ENCODE measurements at regions not wholly inside any gene's neighbourhood (a gene's known extent, or its start where the extent isn't known, plus 50 kb on each side); places are given as distances from the start of the nearest gene placed in this dataset.

GRCh38 chrX:66915893-66916292 lies 277.0 kb upstream of the EDA2R start:
- TF ChIP-seq POLR2A (IDR thresholded peaks at IDR 0.05; ENCODE audit: low read depth, low read length) = no peak
- TF ChIP-seq, protein P1, sequence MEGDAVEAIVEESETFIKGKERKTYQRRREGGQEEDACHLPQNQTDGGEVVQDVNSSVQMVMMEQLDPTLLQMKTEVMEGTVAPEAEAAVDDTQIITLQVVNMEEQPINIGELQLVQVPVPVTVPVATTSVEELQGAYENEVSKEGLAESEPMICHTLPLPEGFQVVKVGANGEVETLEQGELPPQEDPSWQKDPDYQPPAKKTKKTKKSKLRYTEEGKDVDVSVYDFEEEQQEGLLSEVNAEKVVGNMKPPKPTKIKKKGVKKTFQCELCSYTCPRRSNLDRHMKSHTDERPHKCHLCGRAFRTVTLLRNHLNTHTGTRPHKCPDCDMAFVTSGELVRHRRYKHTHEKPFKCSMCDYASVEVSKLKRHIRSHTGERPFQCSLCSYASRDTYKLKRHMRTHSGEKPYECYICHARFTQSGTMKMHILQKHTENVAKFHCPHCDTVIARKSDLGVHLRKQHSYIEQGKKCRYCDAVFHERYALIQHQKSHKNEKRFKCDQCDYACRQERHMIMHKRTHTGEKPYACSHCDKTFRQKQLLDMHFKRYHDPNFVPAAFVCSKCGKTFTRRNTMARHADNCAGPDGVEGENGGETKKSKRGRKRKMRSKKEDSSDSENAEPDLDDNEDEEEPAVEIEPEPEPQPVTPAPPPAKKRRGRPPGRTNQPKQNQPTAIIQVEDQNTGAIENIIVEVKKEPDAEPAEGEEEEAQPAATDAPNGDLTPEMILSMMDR (IDR thresholded peaks at IDR 0.05; ENCODE audit: extremely low read depth in 1 of 2, insufficient read depth in 1 of 2, low read depth in 1 of 2, low read length in 2 of 2) = no peak
- no peak for TF ChIP-seq FOS (IDR thresholded peaks at IDR 0.05; ENCODE audit: borderline replicate concordance, insufficient read depth, low read length)
- TF ChIP-seq EZH2 (IDR thresholded peaks at IDR 0.05; ENCODE audit: borderline replicate concordance, low read depth, low read length, severe bottlenecking) = no peak
- no peak for TF ChIP-seq MAX (IDR thresholded peaks at IDR 0.05; ENCODE audit: insufficient read depth, insufficient read length)
- no peak for TF ChIP-seq JUN (IDR thresholded peaks at IDR 0.05; ENCODE audit: borderline replicate concordance, insufficient read depth, insufficient read length, low read depth)
